B cell (primary cell): ENCODE measurements at regions not wholly inside any gene's neighbourhood (a gene's known extent, or its start where the extent isn't known, plus 50 kb on each side); places are given as distances from the start of the nearest gene placed in this dataset.

Experiments used
- EZH2 ChIP-seq: IDR thresholded peaks from 2 replicates; pipeline ENCODE4 v1.6.1; 2012; ENCODE audit warnings: borderline replicate concordance, low read depth, mild to moderate bottlenecking, moderate library complexity, low read length; ENCODE audit not compliant: insufficient read depth, poor library complexity, severe bottlenecking
- TF ChIP-seq, protein P1 (sequence below): fragments of 200-600 bp; IDR thresholded peaks from one replicate; pipeline ENCODE4 v1.8.0; 2022; ENCODE audit warnings: antibody characterized with exemption, mild to moderate bottlenecking

DNA sequence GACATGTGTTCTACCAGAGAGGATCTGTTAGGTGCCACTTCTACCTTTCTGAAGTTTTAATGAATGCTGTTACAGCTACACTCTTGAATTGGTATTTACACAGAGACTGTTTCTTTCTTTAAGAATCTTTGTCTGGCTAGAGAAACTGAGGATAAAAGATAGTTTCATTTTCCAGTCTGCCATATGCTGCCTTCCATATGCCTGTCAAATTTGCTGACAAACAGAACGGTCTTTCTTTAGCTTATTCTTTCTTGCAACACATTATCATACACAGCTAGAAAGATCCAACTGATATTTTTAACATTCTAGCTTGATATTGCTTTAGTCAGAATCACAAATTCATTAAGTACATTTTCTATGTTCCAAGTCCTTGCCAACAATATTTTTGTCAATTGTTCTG is 409.8 kb upstream of the CELF4 start:
- TF ChIP-seq, protein P1, sequence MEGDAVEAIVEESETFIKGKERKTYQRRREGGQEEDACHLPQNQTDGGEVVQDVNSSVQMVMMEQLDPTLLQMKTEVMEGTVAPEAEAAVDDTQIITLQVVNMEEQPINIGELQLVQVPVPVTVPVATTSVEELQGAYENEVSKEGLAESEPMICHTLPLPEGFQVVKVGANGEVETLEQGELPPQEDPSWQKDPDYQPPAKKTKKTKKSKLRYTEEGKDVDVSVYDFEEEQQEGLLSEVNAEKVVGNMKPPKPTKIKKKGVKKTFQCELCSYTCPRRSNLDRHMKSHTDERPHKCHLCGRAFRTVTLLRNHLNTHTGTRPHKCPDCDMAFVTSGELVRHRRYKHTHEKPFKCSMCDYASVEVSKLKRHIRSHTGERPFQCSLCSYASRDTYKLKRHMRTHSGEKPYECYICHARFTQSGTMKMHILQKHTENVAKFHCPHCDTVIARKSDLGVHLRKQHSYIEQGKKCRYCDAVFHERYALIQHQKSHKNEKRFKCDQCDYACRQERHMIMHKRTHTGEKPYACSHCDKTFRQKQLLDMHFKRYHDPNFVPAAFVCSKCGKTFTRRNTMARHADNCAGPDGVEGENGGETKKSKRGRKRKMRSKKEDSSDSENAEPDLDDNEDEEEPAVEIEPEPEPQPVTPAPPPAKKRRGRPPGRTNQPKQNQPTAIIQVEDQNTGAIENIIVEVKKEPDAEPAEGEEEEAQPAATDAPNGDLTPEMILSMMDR = no peak
- TF ChIP-seq EZH2 = no peak
